Bronchial epithelial cell (primary cell): ENCODE measurements at regions not wholly inside any gene's neighbourhood (a gene's known extent, or its start where the extent isn't known, plus 50 kb on each side); places are given as distances from the start of the nearest gene placed in this dataset.

Experiments
- DNase-seq: peaks from one replicate; pipeline ENCODE4 v3.0.0-alpha.2; 2010; ENCODE audit warnings: low read depth
- FAIRE-seq: peaks from 2 replicates; lab custom pipeline; 2011; peaks lifted over from hg19 to GRCh38; lab: Jason Lieb, UNC
- H3K27me3 ChIP-seq: 2 replicates; pipeline ENCODE4 v1.5.1; 2011; ENCODE audit warnings: low read length; ENCODE audit not compliant: control insufficient read depth, insufficient read depth
- H3K36me3 ChIP-seq: 2 replicates; pipeline ENCODE4 v1.5.1; 2011; ENCODE audit warnings: low read length; ENCODE audit not compliant: control insufficient read depth, insufficient read depth
- H3K4me3 ChIP-seq: 2 replicates; pipeline ENCODE4 v1.5.1; 2011; ENCODE audit warnings: mild to moderate bottlenecking, low read depth, low read length, control low read depth
- CTCF ChIP-seq: IDR thresholded peaks from 2 replicates; pipeline ENCODE4 v1.5.1; 2011; ENCODE audit warnings: mild to moderate bottlenecking, moderate library complexity, low read length, control low read depth, inconsistent platforms; ENCODE audit not compliant: insufficient read depth, severe bottlenecking

- no peak overlapping the region for H3K4me3 ChIP-seq
- no peak for TF ChIP-seq CTCF
- H3K36me3 ChIP-seq: no peaks in the 10 kb centered on the region
- DNase-seq (peak; percentile 78), FAIRE-seq (no peak)
- no peaks in the 10 kb centered on the region for H3K27me3 ChIP-seq
Observed at GRCh38 chr9:110115826-110116542, 92.0 kb downstream of the C9orf152 start.

- no peak for FAIRE-seq
- TF ChIP-seq CTCF: no peak
- Histone ChIP-seq H3K36me3 (no peaks in the 10 kb centered on the region), H3K27me3 (no peaks in the 10 kb centered on the region), H3K4me3 (no peak overlapping the region)
- DNase-seq: peak; percentile 86
Observed at GRCh38 chr9:110116543-110116885, 91.4 kb downstream of the C9orf152 start.

GRCh38 chr9:110121170-110121569 lies 86.8 kb downstream of the C9orf152 start:
- DNase-seq (peak; percentile 53), FAIRE-seq (no peak)
- H3K4me3 ChIP-seq: no peak overlapping the region
- no peaks in the 10 kb centered on the region for H3K36me3 ChIP-seq
- H3K27me3 ChIP-seq: no peaks in the 10 kb centered on the region
- TF ChIP-seq CTCF: no peak

- TF ChIP-seq CTCF: no peak
- H3K27me3 ChIP-seq: no peaks in the 10 kb centered on the region
- H3K4me3 ChIP-seq: no peak overlapping the region
- no peaks in the 10 kb centered on the region for H3K36me3 ChIP-seq
- FAIRE-seq: no peak
- no peak for DNase-seq
Observed at GRCh38 chr9:110123341-110124095, 84.4 kb downstream of the C9orf152 start.

GRCh38 chr9:110124439-110124838 lies 83.5 kb downstream of the C9orf152 start:
- no peak for TF ChIP-seq CTCF
- FAIRE-seq (no peak), DNase-seq (no peak)
- Histone ChIP-seq H3K27me3 (no peaks in the 10 kb centered on the region), H3K36me3 (no peaks in the 10 kb centered on the region), H3K4me3 (no peak overlapping the region)
